GM12878 (cell line): ENCODE measurements at regions not wholly inside any gene's neighbourhood (a gene's known extent, or its start where the extent isn't known, plus 50 kb on each side); places are given as distances from the start of the nearest gene placed in this dataset.

Experiments used
- ATAC-seq: fragments of 200-7000 bp; cut with Tn5 transposase; 3 replicates; pipeline ENCODE4 v1.9.1; 2020; ENCODE audit warnings: mild to moderate bottlenecking, moderate library complexity
- BruUV-seq: library from RNA; stranded (reverse); fragments of 400-500 nt; replicated peaks from 2 replicates; lab custom pipeline; 2021; lab: Mats Ljungman, UMichigan
- CTCF ChIA-PET: fragments of 300-600 bp; sonication (Branson Sonifier 250); formaldehyde crosslinking; extraction: SDS; loops from one replicate; lab custom pipeline; 2021; ENCODE audit warnings: inconsistent platforms; lab: Yijun Ruan, JAX
- POLR2A ChIA-PET: fragments of 350-600 bp; formaldehyde crosslinking; extraction: SDS; loops from one replicate; lab custom pipeline; 2021; ENCODE audit warnings: inconsistent platforms; lab: Charles Lee
- RAD21 ChIA-PET: fragments of 300-600 bp; sonication (Branson Sonifier 250); formaldehyde crosslinking; loops from one replicate; lab custom pipeline; 2023; ENCODE audit warnings: antibody characterized with exemption; ENCODE audit not compliant: unreplicated experiment; lab: Charles Lee
- SMC1A ChIA-PET: fragments of 300-600 bp; sonication (Branson Sonifier 250); formaldehyde crosslinking; loops from one replicate; lab custom pipeline; 2023; ENCODE audit not compliant: unreplicated experiment, uncharacterized antibody; lab: Charles Lee
- DNase-seq: peaks from one replicate; pipeline ENCODE4 v3.0.0-alpha.2; 2011; ENCODE audit warnings: low read depth, low spot score
- FAIRE-seq: peaks from 3 replicates; lab custom pipeline; 2011; peaks lifted over from hg19 to GRCh38; lab: Jason Lieb, UNC
- H2AFZ ChIP-seq: 2 replicates; pipeline ENCODE4 v1.6.0; 2011; ENCODE audit warnings: low read depth, low read length, control low read depth; ENCODE audit not compliant: control insufficient read depth
- H3K27ac ChIP-seq: 2 replicates; pipeline ENCODE4 v1.5.1; 2011; ENCODE audit warnings: control low read depth; ENCODE audit not compliant: control insufficient read depth, insufficient read depth
- H3K27me3 ChIP-seq, 2 experiments: replicated peaks in 1 of 2; 2 replicates each; pipeline versions ENCODE4 v1.6.0 to v1.6.1; 2011; ENCODE audit warnings: low read length in 1 of 2; ENCODE audit not compliant: control insufficient read depth in 2 of 2, insufficient read depth in 2 of 2
- H3K36me3 ChIP-seq, 2 experiments: 2 replicates each; pipeline ENCODE4 v1.5.1; 2011; ENCODE audit warnings: low read length in 1 of 2; ENCODE audit not compliant: control insufficient read depth in 2 of 2, insufficient read depth in 2 of 2
- H3K4me1 ChIP-seq: 2 replicates; pipeline ENCODE4 v1.6.1; 2011; ENCODE audit warnings: mild to moderate bottlenecking, low read length, moderate library complexity, mixed read lengths; ENCODE audit not compliant: control insufficient read depth, insufficient read depth
- H3K4me2 ChIP-seq: 2 replicates; pipeline ENCODE4 v1.6.0; 2011; ENCODE audit warnings: control low read depth; ENCODE audit not compliant: control insufficient read depth, insufficient read depth
- H3K4me3 ChIP-seq: fragments of 200-600 bp; sonication (generic); 2 replicates; pipeline ENCODE4 v1.5.1; 2016
- H3K79me2 ChIP-seq: 2 replicates; pipeline ENCODE4 v1.6.0; 2011; ENCODE audit warnings: low read length; ENCODE audit not compliant: control insufficient read depth, insufficient read depth
- H3K9ac ChIP-seq: 2 replicates; pipeline ENCODE4 v1.8.0; 2011; ENCODE audit warnings: low read length, control low read depth, mixed read lengths; ENCODE audit not compliant: control insufficient read depth, insufficient read depth
- H3K9me3 ChIP-seq: replicated peaks from 3 replicates; pipeline ENCODE4 v1.5.1; 2011; ENCODE audit warnings: mild to moderate bottlenecking, low read length; ENCODE audit not compliant: control insufficient read depth, insufficient read depth
- H4K20me1 ChIP-seq: 2 replicates; pipeline ENCODE4 v1.6.0; 2011; ENCODE audit not compliant: control insufficient read depth, insufficient read depth
- BACH1 ChIP-seq: fragments of 450-650 bp; IDR thresholded peaks from 2 replicates; pipeline ENCODE4 v1.6.1; 2017; ENCODE audit warnings: mild to moderate bottlenecking, borderline replicate concordance
- CBX3 ChIP-seq: fragments of 200-600 bp; sonication (generic); IDR thresholded peaks from 2 replicates; pipeline ENCODE4 v1.6.1; 2016; ENCODE audit warnings: low read depth, borderline replicate concordance
- CBX5 ChIP-seq: sonication (generic); IDR thresholded peaks from 2 replicates; pipeline ENCODE4 v1.6.1; 2016; ENCODE audit warnings: low read depth, moderate library complexity, mild to moderate bottlenecking, inconsistent platforms
- POLR2AphosphoS2 ChIP-seq: IDR thresholded peaks from 2 replicates; pipeline ENCODE4 v1.6.1; 2011; ENCODE audit warnings: low read depth, mild to moderate bottlenecking, low read length, improper control_type of control experiment, moderate library complexity
- REST ChIP-seq: IDR thresholded peaks from 2 replicates; pipeline ENCODE4 v1.6.1; 2012; ENCODE audit warnings: mild to moderate bottlenecking, low read depth, low read length
- whole genome bisulfite sequencing: methylation state at CpG from one replicate; pipeline ENCODE4 v1.1.6; 2016; ENCODE audit warnings: low lambda C conversion rate; ENCODE audit not compliant: insufficient replicate concordance, insufficient coverage; ENCODE audit errors: missing lambda C conversion rate; 5-methylcytosine and 5-hydroxymethylcytosine counted together
- in situ Hi-C: fragments of 300-500 bp; cut with MboI; formaldehyde crosslinking; loops from 9 replicates; pipeline ENCODE4 v1.14.3; 2018; ENCODE audit warnings: mixed read lengths
- intact Hi-C: fragments of 100-400 bp; cut with micrococcal nuclease; formaldehyde crosslinking; loops from one replicate; pipeline ENCODE4 v1.14.2; 2022; ENCODE audit not compliant: unreplicated experiment

DNA sequence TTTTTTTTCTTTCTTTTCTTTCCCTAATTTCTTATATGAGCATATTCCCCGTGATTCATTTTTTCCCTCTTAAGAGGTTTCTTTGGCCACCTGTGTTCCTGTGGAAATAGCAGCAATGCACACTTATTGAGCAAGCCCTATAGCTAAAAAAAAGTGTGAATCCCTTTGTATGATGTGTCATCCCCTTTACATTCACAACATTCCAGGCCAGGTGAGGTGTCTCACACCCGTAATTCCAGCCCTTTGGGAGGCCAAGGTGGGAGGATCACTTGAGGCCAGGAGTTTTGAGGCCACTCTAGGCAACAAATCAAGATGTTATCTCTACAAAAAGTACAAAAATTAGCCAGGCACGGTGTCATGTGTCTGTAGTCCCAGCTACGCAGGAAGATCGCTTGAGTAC is 700.4 kb upstream of the TBX3 start:
- DNase-seq (no peak), ATAC-seq (no peak), FAIRE-seq (no peak)
- Histone ChIP-seq H4K20me1 (no peaks in the 10 kb centered on the region), H3K36me3 (no peaks in the 10 kb centered on the region), H3K4me1 (peaks cover 7% of the 10 kb centered on the region), H3K9ac (no peak overlapping the region), H3K27me3 (no peaks in the 10 kb centered on the region), H3K79me2 (no peaks in the 10 kb centered on the region), H3K4me3 (no peak overlapping the region), H3K9me3 (no peaks in the 10 kb centered on the region; the same call in 2 of the 3 replicates), H3K27ac (no peak overlapping the region), H2AFZ (no peak overlapping the region), H3K4me2 (no peak overlapping the region)
- BruUV-seq, result no TSS peak
- WGBS, result 77% methylated on average over 5 of the region's 5 CpGs
- TF ChIP-seq POLR2AphosphoS2 (no peak), CBX3 (no peak), REST (no peak), BACH1 (no peak), CBX5 (no peak)
- in situ Hi-C loops, result no loop called here
- ChIA-PET CTCF (no interaction called here), POLR2A (no interaction called here), RAD21 (no interaction called here), SMC1A (no interaction called here)
- intact Hi-C loops, result no loop called here
